GM19023 (cell line): ENCODE measurements at regions not wholly inside any gene's neighbourhood (a gene's known extent, or its start where the extent isn't known, plus 50 kb on each side); places are given as distances from the start of the nearest gene placed in this dataset.

Source experiments
- ATAC-seq: cut with Tn5 transposase; IDR thresholded peaks from one replicate; pipeline ENCODE4 v1.9.1; 2021; ENCODE audit warnings: mild to moderate bottlenecking, moderate library complexity; ENCODE audit not compliant: unreplicated experiment

DNA sequence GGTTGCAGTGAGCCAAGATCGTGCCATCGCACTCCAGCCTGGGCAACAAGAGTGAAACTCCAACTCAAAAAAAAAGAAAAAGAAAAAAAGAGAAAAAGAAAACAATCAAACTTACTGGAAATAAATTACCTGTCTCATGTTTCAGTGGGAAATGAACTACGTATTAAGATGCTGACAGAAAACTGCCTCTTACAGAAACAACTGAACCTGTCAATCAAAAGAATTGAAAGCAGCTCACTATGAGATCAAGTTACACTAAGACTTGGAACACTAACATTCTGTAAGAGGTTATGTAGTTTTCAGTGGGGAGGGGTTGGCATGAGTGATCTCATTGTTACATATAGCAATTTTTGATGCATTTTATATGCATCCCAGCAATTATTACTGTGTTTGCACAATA is 64.4 kb upstream of the SPATA31E1 start:
- ATAC-seq = no peak

DNA sequence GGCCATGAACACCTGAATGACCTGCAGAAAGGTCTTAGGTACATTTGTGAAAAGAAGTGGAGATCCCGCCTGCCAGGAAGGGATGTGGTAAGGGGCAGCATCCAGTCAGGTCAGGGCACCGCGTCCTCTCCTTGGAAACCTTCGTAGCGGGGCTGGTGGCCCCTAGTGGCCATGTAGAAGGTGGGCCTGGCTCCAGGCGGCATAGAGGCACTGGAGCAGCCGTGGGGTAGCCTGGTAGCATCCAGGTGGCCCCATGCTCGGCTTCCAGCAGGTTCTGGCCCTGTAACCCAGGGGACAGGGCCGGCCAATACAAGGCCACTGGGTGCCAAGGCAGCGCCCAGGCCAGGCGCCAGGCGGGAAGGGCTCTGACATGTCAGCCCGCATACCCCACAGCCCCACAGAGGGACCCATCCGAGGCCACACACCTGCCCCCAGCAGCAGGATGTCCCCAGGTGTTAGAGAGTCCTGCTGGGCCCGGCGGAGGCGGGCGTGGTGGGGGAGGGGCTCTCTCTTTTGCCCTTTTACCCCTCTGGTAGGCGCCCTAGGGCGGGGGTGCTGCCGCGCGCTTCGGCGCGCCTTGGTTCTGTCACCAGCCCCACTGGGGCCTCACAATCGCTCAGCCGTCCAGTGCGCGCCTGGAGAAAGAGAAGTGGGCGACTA is 58.3 kb upstream of the SPATA31E1 start:
- ATAC-seq = no peak

DNA sequence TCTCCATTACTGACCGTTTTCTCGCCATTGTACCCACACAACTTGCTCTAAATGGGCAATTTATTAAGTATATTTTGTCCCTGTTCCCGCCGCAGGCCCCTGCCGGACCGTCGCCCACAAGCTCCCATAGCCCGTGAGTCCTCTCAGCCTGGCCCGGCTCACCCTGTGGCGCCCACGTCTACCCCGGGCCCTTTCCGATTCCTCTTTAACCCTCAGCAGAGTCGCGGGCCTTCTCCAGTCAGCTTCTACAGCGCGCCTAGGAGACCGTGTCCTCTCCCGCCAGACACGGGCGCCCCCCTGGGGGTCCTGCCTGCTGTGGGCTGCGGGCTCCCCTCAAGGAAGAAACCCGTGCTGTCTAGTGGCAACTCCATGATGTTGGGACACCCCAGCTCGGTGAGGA is 57.8 kb upstream of the SPATA31E1 start:
- no peak for ATAC-seq

DNA sequence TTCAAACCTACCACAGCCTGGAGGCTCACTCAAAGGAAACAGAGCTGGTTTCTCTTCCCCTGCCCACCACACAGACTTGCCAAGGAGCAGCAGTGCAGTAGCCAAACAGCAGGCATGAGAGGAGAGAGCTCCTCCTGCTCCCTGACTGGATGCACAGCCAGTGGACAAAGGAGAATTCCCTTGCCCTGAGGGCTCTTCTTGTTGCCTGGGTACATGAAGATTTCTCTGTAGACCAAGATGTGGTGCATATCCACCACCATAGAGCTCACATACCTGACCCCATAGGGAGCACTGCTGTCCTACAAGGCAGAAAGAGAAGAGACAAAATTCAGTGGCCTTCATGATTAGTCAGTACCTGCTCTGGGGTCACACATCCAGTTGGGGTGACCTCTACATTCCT is 56.3 kb upstream of the SPATA31E1 start:
- no peak for ATAC-seq

DNA sequence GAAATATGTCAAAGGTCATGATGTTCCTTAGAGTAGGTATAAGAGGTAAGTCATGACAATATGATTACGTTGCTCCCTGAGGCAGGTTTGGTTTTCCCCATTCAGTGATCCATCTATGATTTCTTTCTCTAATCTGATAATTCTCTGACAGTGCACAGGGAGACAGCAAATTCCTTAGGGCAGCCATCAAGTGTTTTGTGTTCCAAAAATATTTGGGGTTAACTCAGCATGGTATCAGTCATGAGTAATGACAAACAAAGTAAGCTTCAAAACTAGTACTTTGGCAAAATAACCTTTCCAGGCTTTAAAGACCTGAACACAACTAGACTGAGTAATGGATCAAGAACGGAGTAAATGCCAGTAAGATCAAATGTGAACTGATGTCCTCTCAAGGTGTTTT is 55.3 kb upstream of the SPATA31E1 start:
- no peak for ATAC-seq

DNA sequence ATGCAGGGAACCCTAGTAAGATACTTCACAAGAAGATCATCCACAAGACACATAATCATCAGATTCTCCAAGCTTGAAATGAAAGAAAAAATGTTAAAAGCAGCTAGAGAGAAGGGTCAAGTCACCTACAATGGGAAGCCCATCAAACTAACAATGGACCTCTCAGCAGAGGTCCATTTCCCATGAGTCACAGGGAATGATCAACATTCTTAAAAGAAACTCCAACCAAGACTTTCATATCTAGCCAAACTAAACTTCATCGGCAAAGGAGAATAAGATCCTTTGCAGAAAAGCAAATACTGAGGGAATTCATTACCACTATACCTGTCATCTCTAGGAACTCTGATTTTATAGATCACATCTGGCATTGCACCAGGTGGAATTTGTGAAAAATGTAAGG is 52.9 kb upstream of the SPATA31E1 start:
- ATAC-seq = no peak

DNA sequence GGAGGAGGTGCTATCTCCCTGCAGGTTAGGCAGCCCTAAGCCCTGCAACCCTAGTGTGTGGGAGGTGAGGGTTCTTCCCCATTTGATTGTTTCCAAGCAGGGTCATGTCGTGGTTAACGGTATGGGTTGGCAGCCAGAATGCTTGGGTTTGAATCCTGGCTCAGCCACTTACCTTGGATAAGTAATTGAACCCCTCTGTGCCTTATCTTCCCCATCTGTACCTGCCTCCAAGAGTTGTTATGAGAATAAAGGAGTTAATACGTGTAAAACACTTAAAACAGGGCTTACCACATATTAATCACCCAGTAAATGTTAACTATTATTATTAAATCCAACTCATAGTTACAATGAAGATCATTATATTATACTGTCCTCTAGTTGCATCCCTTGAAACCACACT is 52.2 kb upstream of the SPATA31E1 start:
- no peak for ATAC-seq

DNA sequence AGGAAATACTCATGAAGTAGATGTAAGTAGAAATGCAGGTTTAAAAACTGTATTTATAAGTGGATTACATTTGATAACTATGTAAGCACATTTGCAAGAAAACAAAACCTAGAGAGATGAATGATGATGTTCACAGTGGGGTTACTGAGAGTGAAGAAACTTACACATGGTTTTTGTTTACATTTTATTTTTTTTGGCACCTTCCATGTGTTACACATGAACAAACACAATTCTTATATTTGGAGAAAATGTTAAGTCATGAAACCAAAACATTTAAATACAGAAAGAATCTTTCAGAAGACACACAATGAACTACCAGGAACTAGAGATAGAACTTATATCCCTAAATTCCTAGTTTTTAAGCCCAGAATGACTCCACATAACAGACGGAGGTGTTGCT is 51.5 kb upstream of the SPATA31E1 start:
- no peak for ATAC-seq
